HL-60 (cell line): ENCODE measurements at regions not wholly inside any gene's neighbourhood (a gene's known extent, or its start where the extent isn't known, plus 50 kb on each side); places are given as distances from the start of the nearest gene placed in this dataset.

Experiments
- CTCF ChIP-seq: IDR thresholded peaks from one replicate; pipeline ENCODE4 v1.5.1; 2011; ENCODE audit warnings: low read length, control low read depth, inconsistent platforms; ENCODE audit not compliant: insufficient read depth
- POLR2AphosphoS5 ChIP-seq: IDR thresholded peaks from 2 replicates; pipeline ENCODE4 v1.6.1; 2012; ENCODE audit warnings: low read depth

- TF ChIP-seq CTCF: no peak
- TF ChIP-seq POLR2AphosphoS5: no peak
These were observed 267.5 kb downstream of the C12orf75 start for GRCh38 chr12:105598031-105598430.
